SK-N-SH (cell line): ENCODE measurements at regions not wholly inside any gene's neighbourhood (a gene's known extent, or its start where the extent isn't known, plus 50 kb on each side); places are given as distances from the start of the nearest gene placed in this dataset.
"Not testable (repeated sequence)": the region's sequence is repeated elsewhere in the genome, so short reads cannot be mapped to it uniquely, and the experiment has no call there.

Source experiments
- CTCF ChIA-PET: fragments of 300-600, 350-600 bp; formaldehyde crosslinking; extraction: SDS; loops from one replicate; lab custom pipeline; 2021; lab: Yijun Ruan, JAX
- POLR2A ChIA-PET: fragments of 350-600 bp; sonication (Branson Sonifier 250); formaldehyde crosslinking; extraction: SDS; loops from one replicate; lab custom pipeline; 2020; ENCODE audit warnings: antibody characterized with exemption, inconsistent platforms; lab: Yijun Ruan, JAX
- DNase-seq: peaks from one replicate; pipeline ENCODE4 v3.0.0; 2012
- H2AFZ ChIP-seq: fragments of 200-600 bp; sonication (generic); 2 replicates; pipeline ENCODE4 v1.8.1; 2016; ENCODE audit warnings: antibody characterized with exemption, mild to moderate bottlenecking, low read depth
- H3F3A ChIP-seq: fragments of 200-600 bp; sonication (generic); replicated peaks from 2 replicates; pipeline ENCODE3; 2016; ENCODE audit warnings: antibody characterized with exemption, mild to moderate bottlenecking; ENCODE audit not compliant: insufficient read depth
- H3K27ac ChIP-seq, 2 experiments: fragments of 200-500 bp in 1 of 2; fragments of 200-600 bp in 1 of 2; sonication (Bioruptor generic) in 1 of 2; sonication (generic), shearing (Covaris generic) in 1 of 2; 2 replicates each; pipeline versions ENCODE4 v1.5.1 to v1.6.1; 2014 to 2016; ENCODE audit warnings: low read depth in 2 of 2, inconsistent platforms in 1 of 2, low read length in 1 of 2, mild to moderate bottlenecking in 1 of 2, mixed read lengths in 1 of 2
- H3K27me3 ChIP-seq: fragments of 200-600 bp; sonication (generic), shearing (Covaris generic); 2 replicates; pipeline ENCODE4 v1.6.1; 2016; ENCODE audit warnings: mixed run types; ENCODE audit not compliant: insufficient read depth
- H3K36me3 ChIP-seq, 2 experiments: fragments of 200-500 bp in 1 of 2; fragments of 200-600 bp in 1 of 2; sonication (Bioruptor generic) in 1 of 2; sonication (generic) in 1 of 2; replicated peaks in 1 of 2; 2 replicates each; pipeline versions ENCODE3 to v1.5.1; 2014 to 2016; ENCODE audit warnings: low read length in 1 of 2, mild to moderate bottlenecking in 1 of 2; ENCODE audit not compliant: insufficient read depth in 2 of 2, control insufficient read depth in 1 of 2
- H3K4me1 ChIP-seq, 2 experiments: fragments of 200-500 bp in 1 of 2; fragments of 200-600 bp in 1 of 2; sonication (Bioruptor generic) in 1 of 2; sonication (generic), shearing (Covaris generic) in 1 of 2; 2 replicates each; pipeline versions ENCODE4 v1.5.1 to v1.6.1; 2014 to 2016; ENCODE audit warnings: low read depth in 1 of 2, low read length in 1 of 2, mixed run types in 1 of 2; ENCODE audit not compliant: insufficient read depth in 2 of 2, control insufficient read depth in 1 of 2
- H3K4me2 ChIP-seq: fragments of 200-600 bp; sonication (generic), shearing (Covaris generic); 2 replicates; pipeline ENCODE4 v1.6.1; 2017; ENCODE audit warnings: mixed run types
- H3K4me3 ChIP-seq, 2 experiments: fragments of 200-500 bp in 1 of 2; fragments of 200-600 bp in 1 of 2; sonication (Bioruptor generic) in 1 of 2; sonication (generic), shearing (Covaris generic) in 1 of 2; 2 replicates each; pipeline versions ENCODE4 v1.5.1 to v1.8.1; 2014 to 2016; ENCODE audit warnings: low read depth in 2 of 2, inconsistent platforms in 1 of 2, low read length in 1 of 2, mild to moderate bottlenecking in 1 of 2, mixed read lengths in 1 of 2, moderate library complexity in 1 of 2
- H3K79me2 ChIP-seq: fragments of 200-600 bp; sonication (generic); 2 replicates; pipeline ENCODE4 v1.8.1; 2017; ENCODE audit warnings: mild to moderate bottlenecking; ENCODE audit not compliant: insufficient read depth
- H3K9ac ChIP-seq: fragments of 200-600 bp; sonication (generic); 2 replicates; pipeline ENCODE4 v1.6.1; 2017; ENCODE audit warnings: mixed run types
- H3K9me2 ChIP-seq: fragments of 200-600 bp; sonication (generic); 2 replicates; pipeline ENCODE4 v1.6.1; 2017; ENCODE audit warnings: mixed run types
- H3K9me3 ChIP-seq: fragments of 200-600 bp; sonication (generic); 2 replicates; pipeline ENCODE4 v1.6.1; 2017; ENCODE audit warnings: mixed run types, mild to moderate bottlenecking, moderate library complexity
- H4K20me1 ChIP-seq: fragments of 200-600 bp; sonication (generic); 2 replicates; pipeline ENCODE4 v1.6.1; 2017; ENCODE audit warnings: mild to moderate bottlenecking, mixed run types; ENCODE audit not compliant: insufficient read depth
- CHD2 ChIP-seq: fragments of 150-350 bp; IDR thresholded peaks from 2 replicates; pipeline ENCODE4 v1.6.1; 2018; ENCODE audit warnings: low read length; ENCODE audit not compliant: partially characterized antibody
- CTCF ChIP-seq: fragments of 200-600 bp; sonication (generic); IDR thresholded peaks from 2 replicates; pipeline ENCODE4 v1.6.1; 2017; ENCODE audit warnings: antibody characterized with exemption, mild to moderate bottlenecking, moderate library complexity
- FOSL2 ChIP-seq: IDR thresholded peaks from 2 replicates; pipeline ENCODE4 v1.4.0; 2012; ENCODE audit warnings: low read depth, mild to moderate bottlenecking, moderate library complexity, borderline replicate concordance
- GABPA ChIP-seq: IDR thresholded peaks from 2 replicates; pipeline ENCODE4 v1.4.0; 2012; ENCODE audit warnings: low read depth, mild to moderate bottlenecking
- JUND ChIP-seq: IDR thresholded peaks from 2 replicates; pipeline ENCODE4 v1.4.0; 2012
- MXI1 ChIP-seq: IDR thresholded peaks from 2 replicates; pipeline ENCODE4 v1.6.1; 2012; ENCODE audit warnings: mild to moderate bottlenecking, low read depth, low read length, improper control_type of control experiment
- NRF1 ChIP-seq: IDR thresholded peaks from 2 replicates; pipeline ENCODE4 v1.6.1; 2012; ENCODE audit warnings: low read depth, mild to moderate bottlenecking, low read length
- REST ChIP-seq: IDR thresholded peaks from 2 replicates; pipeline ENCODE4 v1.6.1; 2012; ENCODE audit warnings: mild to moderate bottlenecking, low read depth, low read length, moderate library complexity
- SIN3A ChIP-seq: IDR thresholded peaks from 2 replicates; pipeline ENCODE4 v1.6.1; 2012; ENCODE audit warnings: low read depth, mild to moderate bottlenecking, low read length, moderate library complexity, borderline replicate concordance
- SMC3 ChIP-seq: IDR thresholded peaks from 2 replicates; pipeline ENCODE4 v1.6.1; 2012; ENCODE audit warnings: low read depth, low read length, improper control_type of control experiment
- TAF1 ChIP-seq: IDR thresholded peaks from 2 replicates; pipeline ENCODE4 v1.6.1; 2012; ENCODE audit warnings: low read depth, mild to moderate bottlenecking, low read length, moderate library complexity, borderline replicate concordance
- TEAD4 ChIP-seq: IDR thresholded peaks from 2 replicates; pipeline ENCODE4 v1.4.0; 2012; ENCODE audit warnings: mild to moderate bottlenecking, borderline replicate concordance; ENCODE audit not compliant: insufficient read depth
- USF1 ChIP-seq: IDR thresholded peaks from 2 replicates; pipeline ENCODE4 v1.4.0; 2012; ENCODE audit warnings: low read depth, borderline replicate concordance
- YY1 ChIP-seq: IDR thresholded peaks from 2 replicates; pipeline ENCODE4 v1.4.0; 2012; ENCODE audit warnings: low read depth, mild to moderate bottlenecking
- ZBTB33 ChIP-seq: IDR thresholded peaks from 2 replicates; pipeline ENCODE4 v1.4.0; 2012; ENCODE audit warnings: low read depth, borderline replicate concordance
- WGBS: methylation state at CpG from one replicate; pipeline ENCODE4 v1.1.6; 2017; ENCODE audit warnings: low lambda C conversion rate; 5-methylcytosine and 5-hydroxymethylcytosine counted together

- Histone ChIP-seq H4K20me1 (no peaks in the 10 kb centered on the region), H3K27ac (no peak overlapping the region), H2AFZ (no peak overlapping the region), H3K36me3 (no peaks in the 10 kb centered on the region), H3K4me2 (no peak overlapping the region), H3F3A (no peaks in the 10 kb centered on the region), H3K79me2 (no peaks in the 10 kb centered on the region), H3K4me1 (no peaks in the 10 kb centered on the region), H3K27me3 (no peaks in the 10 kb centered on the region), H3K9me3 (no peaks in the 10 kb centered on the region), H3K9me2 (no peaks in the 10 kb centered on the region), H3K9ac (no peak overlapping the region), H3K4me3 (no peak overlapping the region)
- 3% methylated on average over 1 of the region's 1 CpG for WGBS
- CTCF ChIA-PET = interaction anchor here (0.6 kb wide), 1 partner anchor 184 kb away, joined by 3 read pairs; no protein-coding TSS in a partner anchor
- POLR2A ChIA-PET = no interaction called here
- no peak for DNase-seq
- TF ChIP-seq TEAD4 (no peak), JUND (no peak), ZBTB33 (no peak), TAF1 (no peak), YY1 (no peak), SMC3 (no peak), USF1 (no peak), MXI1 (no peak), CHD2 (no peak)
These were observed 529.7 kb downstream of the EDEM1 start for GRCh38 chr3:5717254-5717653.

- H3K27ac ChIP-seq, POLR2A ChIA-PET, H3K4me1 ChIP-seq, H3K79me2 ChIP-seq, H4K20me1 ChIP-seq, H3K4me2 ChIP-seq, H3K9me2 ChIP-seq, H3K27me3 ChIP-seq, CTCF ChIA-PET, H3K4me3 ChIP-seq, H3K36me3 ChIP-seq, DNase-seq, H2AFZ ChIP-seq, H3K9ac ChIP-seq, H3F3A ChIP-seq, H3K9me3 ChIP-seq: not testable (repeated sequence)
These were observed 532.2 kb downstream of the EDEM1 start for GRCh38 chr3:5719668-5720067.

GRCh38 chr3:5725801-5726200, 538.3 kb downstream of the EDEM1 start:
- no peak overlapping the region for H3K4me3 ChIP-seq
- no peak overlapping the region for H3K4me2 ChIP-seq
- no peak overlapping the region for H3K9ac ChIP-seq
- H2AFZ ChIP-seq = no peak overlapping the region
- WGBS = 0% methylated on average over 2 of the region's 2 CpGs
- no peak overlapping the region for H3K27ac ChIP-seq
- ChIA-PET POLR2A (no interaction called here), CTCF (no interaction called here)
- H3K36me3 ChIP-seq = no peaks in the 10 kb centered on the region
- no peaks in the 10 kb centered on the region for H3K79me2 ChIP-seq
- DNase-seq = no peak
- H3K4me1 ChIP-seq = no peaks in the 10 kb centered on the region
- no peaks in the 10 kb centered on the region for H3K9me3 ChIP-seq
- no peaks in the 10 kb centered on the region for H3K9me2 ChIP-seq
- H3F3A ChIP-seq = no peaks in the 10 kb centered on the region
- H4K20me1 ChIP-seq = no peaks in the 10 kb centered on the region
- H3K27me3 ChIP-seq = no peaks in the 10 kb centered on the region
- TF ChIP-seq SIN3A (no peak), TEAD4 (no peak), FOSL2 (no peak), NRF1 (no peak), REST (no peak), CTCF (no peak), GABPA (no peak)
